ENCODE measurements at regions not wholly inside any gene's neighbourhood (a gene's known extent, or its start where the extent isn't known, plus 50 kb on each side); places are given as distances from the start of the nearest gene placed in this dataset.
A peak's percentile ranks its signal among the peaks of the same experiment; 100 is the strongest.

GRCh38 chr4:138686106-138686835 is 329.3 kb upstream of the NOCT start:
- no peak for DNase-seq

GRCh38 chr4:138685316-138685715 is 330.3 kb upstream of the NOCT start:
- no peak for DNase-seq

GRCh38 chr4:138680989-138681604 is 334.5 kb upstream of the NOCT start:
- peak; percentile 37 for DNase-seq

GRCh38 chr4:138680256-138680655 is 335.3 kb upstream of the NOCT start:
- no peak for DNase-seq

GRCh38 chr4:138678985-138679746 is 336.4 kb upstream of the NOCT start:
- DNase-seq: no peak

GRCh38 chr4:138677748-138678147 is 337.8 kb upstream of the NOCT start:
- DNase-seq: no peak

GRCh38 chr4:138677212-138677611 is 338.4 kb upstream of the NOCT start:
- no peak for DNase-seq

GRCh38 chr4:138675685-138676084 is 339.9 kb upstream of the NOCT start:
- DNase-seq: no peak

GRCh38 chr4:138674209-138674608 is 341.4 kb upstream of the NOCT start:
- DNase-seq: no peak

- no peak for DNase-seq
These were observed 342.5 kb upstream of the NOCT start for GRCh38 chr4:138673053-138673452.

GRCh38 chr4:138672393-138672976 is 343.1 kb upstream of the NOCT start:
- no peak for DNase-seq

GRCh38 chr4:138671606-138672084 is 343.9 kb upstream of the NOCT start:
- no peak for DNase-seq

GRCh38 chr4:138671106-138671505 is 344.5 kb upstream of the NOCT start:
- DNase-seq: no peak

- no peak for DNase-seq
These were observed 344.9 kb upstream of the NOCT start for GRCh38 chr4:138670681-138671080.

GRCh38 chr4:138669479-138670315 is 345.9 kb upstream of the NOCT start:
- DNase-seq: no peak

GRCh38 chr4:138668309-138668708 is 347.3 kb upstream of the NOCT start:
- no peak for DNase-seq

GRCh38 chr4:138666366-138666765 is 349.2 kb upstream of the NOCT start:
- no peak for DNase-seq

- no peak for DNase-seq
These were observed 349.7 kb upstream of the NOCT start for GRCh38 chr4:138665851-138666250.

GRCh38 chr4:138663883-138664282 is 351.7 kb upstream of the NOCT start:
- DNase-seq: no peak

- no peak for DNase-seq
These were observed 355.7 kb upstream of the NOCT start for GRCh38 chr4:138659812-138660316.

- DNase-seq: no peak
These were observed 356.4 kb upstream of the NOCT start for GRCh38 chr4:138659037-138659811.

All from activated effector memory CD4-positive, alpha-beta T cell treated with Interleukin-2 at 50 U/mL for 16 hours (primary cell).